IPS-NIHi11 (cell line): ENCODE measurements at regions not wholly inside any gene's neighbourhood (a gene's known extent, or its start where the extent isn't known, plus 50 kb on each side); places are given as distances from the start of the nearest gene placed in this dataset.
"Not testable (repeated sequence)": the region's sequence is repeated elsewhere in the genome, so short reads cannot be mapped to it uniquely, and the experiment has no call there.

Source experiments
- DNase-seq: peaks from one replicate; pipeline ENCODE4 v3.0.0; 2012; ENCODE audit warnings: mixed read lengths, low spot score

DNA sequence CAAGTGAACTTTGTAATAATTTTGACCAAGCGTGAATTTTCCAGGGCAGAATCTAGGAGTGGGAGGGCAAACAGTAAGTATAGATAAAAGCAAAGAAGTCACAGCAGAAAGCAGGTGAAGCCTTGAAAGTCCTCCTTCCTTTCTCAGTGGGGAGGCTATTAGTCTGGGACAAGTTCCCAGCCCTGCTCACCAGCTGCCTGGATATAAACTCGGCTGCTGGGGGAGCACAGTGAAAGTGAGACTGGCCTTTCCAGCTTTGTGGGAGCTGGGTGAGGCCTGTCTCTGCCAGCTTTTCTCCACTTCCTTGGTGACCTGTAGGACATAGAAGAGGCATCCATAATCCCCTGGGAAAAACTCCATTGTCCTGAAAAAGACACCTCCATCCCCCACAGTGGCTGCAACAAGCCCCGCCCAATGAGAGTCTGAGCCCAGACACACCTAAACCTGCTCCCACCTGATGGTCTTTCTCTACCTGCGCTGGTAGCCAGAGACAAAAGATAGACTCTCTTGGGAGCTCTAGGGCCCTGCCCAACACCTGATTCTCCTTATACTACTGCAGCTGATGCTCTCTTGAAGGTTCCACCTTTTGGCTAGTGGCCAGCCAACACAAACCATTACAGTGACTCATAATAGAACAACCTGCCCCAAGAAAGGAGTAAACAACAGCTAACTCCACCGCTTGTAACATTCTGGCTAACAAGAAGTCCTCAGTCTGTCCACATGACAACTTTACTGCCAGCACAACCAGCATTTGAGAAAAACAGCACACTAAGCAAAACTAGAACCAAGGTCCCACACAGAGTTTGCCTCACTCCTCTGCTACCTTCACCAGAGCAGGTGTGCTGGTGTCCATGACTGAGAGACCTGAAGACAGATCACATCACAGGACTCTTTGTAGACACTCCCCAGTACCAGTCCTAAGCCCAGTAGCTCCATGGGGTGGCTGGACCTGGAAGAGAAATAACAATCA, 252.2 kb upstream of the SLITRK6 start:
- DNase-seq = no peak

DNA sequence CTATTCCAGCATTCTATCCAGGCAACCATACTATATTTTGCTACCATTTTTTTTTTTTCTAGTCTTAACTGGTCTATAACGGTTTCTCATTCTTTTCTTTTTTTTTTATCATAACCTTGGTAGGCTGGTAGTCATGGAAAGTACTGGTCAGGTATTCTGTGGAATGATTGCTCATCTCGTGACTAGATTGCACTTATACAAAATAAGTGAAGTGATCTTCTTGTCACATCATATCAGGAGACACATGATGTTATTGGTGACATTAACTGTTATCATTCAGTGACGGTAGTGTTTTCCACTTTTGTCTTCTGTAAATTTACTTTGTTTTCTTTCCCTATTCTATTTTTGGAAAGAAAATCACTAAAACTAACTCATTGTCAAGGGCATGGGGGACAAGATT, 239.3 kb upstream of the SLITRK6 start:
- DNase-seq = no peak

DNA sequence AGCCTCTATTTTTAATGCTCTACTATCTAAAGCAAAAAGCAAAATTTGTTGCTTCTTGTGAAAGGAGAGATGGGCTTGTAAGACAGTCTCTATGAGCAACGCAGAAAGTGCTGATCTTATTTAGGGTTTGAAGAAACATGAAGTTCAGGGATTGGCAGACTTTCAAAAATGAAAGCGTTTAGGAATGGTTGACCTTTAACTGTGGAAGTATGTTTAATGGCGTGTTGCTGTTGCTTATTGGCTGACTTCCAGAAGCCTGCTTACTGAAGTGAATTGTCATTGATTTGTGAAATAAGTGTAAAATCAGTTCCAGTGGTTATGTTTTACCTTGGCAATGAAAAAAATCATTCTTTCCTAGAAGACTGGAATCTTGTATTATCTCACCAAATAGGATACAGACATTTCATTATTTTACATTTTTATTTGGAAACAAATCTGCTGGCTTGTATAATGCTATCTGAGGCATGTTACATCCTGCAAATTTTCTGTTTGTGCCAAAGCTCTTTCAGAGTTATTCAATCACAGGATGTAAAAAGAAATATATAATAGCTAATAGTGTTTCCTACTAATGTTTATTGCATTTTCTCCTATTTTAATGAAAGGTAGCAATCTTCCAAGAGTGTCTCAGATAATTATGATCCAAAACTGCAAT, 221.3 kb upstream of the SLITRK6 start:
- peak; percentile 7 for DNase-seq

DNA sequence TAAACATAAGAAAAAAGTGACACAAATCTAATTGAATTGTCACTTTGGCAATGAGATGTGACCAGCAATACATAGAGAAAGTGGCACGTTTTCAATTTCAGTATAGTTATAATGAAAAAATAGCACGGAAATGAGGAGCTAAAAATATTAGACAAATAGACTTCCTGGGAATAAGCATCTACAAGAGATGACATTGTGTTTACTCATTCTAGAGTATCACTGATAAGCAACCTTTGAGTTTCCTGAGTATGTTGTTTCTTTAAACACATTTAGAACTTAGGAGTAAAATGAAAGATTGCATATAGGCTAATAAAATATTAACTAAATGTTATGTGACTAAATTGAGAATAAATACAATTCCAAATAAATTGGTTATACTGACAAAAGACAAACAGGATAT, 207.1 kb upstream of the SLITRK6 start:
- DNase-seq = no peak

DNA sequence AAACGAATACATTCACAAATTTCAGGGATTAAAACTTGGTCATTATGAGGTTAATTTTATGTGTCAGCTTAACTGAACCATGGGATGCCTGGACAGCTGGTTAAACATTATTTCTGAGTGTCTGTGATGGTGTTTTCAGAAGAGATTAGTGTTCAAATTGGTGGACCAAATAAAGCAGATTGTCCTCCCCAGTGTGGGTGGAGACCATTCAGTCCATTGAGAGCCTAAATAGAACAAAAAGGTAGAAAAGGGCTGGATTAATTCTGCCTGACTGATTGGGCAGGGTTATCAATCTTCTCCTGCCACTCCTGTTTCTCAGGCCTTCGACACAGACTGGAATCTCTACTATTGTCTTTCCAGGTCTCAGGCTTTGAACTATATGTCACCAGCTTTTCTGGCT, 203.8 kb upstream of the SLITRK6 start:
- peak; percentile 5 for DNase-seq

DNA sequence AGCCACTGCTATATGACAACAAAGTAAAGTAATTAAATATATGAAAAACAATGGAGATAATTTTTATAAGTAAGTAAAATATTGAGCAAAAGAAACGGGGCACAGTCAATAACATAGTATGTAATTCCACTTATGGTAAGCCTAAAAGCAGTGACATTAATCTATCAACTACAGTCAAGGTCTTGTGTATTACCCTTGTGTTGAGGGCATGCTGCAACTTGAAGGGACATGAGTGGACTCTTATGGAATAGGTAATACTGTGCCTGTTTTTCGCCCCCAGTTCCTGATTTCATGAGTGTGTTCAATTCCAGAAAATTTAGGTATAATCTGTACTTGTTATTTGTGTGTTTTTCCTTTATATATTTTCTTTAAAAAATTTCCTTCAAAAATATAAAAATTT, 201.3 kb upstream of the SLITRK6 start:
- DNase-seq = no peak

DNA sequence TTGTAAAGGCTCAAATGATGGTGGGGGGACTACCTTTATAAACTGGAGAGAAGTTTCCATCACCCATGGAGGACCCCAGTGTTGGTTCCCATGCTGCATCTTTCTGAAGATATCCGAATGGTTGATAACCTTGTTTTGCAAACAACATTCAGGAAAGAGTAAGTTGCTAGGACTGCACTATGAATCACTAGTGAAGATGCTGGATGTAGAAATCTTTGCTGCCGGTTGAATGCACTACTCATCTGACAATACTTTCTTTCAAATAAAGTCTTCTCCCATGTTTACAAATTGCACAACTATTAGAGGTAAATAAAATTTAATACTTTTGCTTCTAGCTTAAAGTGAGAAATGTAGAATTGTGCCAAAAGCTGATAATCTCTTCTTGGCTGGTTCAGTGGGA, 198.4 kb upstream of the SLITRK6 start:
- DNase-seq = no peak

DNA sequence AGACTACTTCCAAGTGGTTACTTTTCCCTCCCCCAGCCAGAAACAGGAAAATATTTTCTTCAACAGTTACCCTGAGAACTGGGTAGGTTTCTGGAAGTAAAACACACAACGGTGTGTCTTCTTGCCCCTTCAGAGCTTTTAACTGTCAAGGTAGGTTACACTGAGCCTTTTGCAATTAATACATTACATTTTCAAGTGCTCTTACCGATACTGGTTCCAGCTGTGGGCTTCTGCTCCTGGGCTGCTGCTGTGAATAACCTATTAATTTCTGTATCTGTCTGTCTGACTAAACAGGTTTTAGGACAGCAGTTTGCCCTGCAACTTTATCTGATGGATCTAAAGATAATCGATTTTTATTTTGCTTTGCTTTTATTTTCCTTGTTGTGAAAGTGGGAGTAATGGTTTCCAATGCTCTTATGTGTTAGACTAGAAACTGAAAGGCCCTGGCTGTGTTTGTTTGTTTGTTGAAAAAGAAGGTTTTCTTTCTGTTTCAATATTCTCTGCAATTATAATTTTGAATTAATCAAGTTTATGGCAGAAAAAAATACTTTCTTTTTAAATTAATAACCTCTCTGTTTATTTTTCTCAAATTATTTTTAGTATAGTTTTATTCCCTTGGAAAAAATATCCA, 196.7 kb upstream of the SLITRK6 start:
- no peak for DNase-seq

DNA sequence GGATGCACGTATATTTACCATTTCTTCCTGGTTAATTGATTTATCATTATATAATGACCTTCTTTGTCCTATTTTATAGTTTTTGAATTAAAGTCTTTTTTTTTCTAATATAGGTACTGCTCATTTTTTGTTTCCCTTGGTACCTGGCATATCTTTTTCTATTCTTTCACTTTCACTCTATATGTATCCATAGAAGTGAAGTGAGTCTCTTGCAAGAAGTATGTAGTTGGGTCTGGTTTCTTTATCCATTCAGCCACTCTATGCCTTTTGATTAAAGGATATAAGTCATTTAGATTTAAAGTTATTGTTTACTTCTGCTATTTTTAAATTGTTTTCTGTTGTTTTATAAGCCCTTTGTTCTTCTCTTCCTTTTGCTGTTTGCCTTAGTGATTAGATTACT, 194.3 kb upstream of the SLITRK6 start:
- no peak for DNase-seq

DNA sequence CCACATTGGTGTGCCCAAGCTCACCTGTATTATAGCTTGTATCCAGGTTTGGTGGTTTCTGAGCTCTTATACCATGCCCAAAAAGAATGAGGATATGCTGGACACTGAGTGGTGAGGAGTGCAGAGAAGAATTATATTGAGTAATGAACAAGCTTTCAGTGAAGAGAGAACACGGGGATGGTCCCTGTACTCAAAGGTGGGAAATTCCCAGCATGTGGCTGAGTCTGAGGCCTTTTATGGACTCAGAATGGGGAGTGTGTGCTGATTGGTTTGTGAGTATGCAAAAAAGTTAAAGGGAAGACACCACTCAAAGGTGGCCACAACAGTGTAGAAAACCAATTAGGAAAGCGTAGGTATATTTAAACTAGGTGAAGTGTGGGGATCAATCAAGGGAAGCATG, 191.2 kb upstream of the SLITRK6 start:
- no peak for DNase-seq

DNA sequence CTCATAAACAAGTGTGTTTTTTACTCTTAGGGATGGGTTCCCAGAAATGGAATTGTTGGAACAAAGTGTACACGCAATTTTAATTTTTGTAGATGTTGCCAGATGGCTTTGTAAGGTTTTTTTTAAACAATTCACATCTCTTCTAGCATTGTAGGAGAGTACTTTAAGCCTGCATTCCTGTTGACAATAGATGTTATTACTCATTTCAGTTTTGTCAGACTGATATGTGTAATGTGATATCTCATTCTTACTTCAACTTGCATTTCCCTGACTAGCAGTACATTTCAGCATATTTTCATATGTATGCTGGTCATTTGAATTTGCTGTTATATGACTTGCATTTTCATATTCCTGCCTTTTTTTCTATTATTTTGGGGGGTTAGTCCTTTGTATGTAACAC, 186.6 kb upstream of the SLITRK6 start:
- DNase-seq = no peak

DNA sequence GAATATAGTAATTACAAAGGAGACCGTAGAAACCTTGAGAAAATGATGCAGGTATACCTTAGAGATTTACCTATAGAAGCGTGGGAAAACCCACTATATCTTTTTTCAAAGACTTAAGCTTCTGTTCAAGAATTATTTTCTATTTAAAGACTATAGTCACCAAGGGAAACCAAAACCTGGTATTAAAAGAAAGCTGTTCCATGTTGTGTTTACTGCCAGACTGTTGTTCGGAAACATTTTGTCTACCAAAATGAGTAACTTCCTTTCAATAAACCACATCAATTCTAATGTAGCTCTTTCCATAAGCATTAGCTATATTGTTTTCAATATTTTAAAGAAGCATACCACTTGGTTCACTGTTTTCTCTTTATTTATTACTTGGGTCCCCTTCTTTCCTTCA, 182.9 kb upstream of the SLITRK6 start:
- no peak for DNase-seq

DNA sequence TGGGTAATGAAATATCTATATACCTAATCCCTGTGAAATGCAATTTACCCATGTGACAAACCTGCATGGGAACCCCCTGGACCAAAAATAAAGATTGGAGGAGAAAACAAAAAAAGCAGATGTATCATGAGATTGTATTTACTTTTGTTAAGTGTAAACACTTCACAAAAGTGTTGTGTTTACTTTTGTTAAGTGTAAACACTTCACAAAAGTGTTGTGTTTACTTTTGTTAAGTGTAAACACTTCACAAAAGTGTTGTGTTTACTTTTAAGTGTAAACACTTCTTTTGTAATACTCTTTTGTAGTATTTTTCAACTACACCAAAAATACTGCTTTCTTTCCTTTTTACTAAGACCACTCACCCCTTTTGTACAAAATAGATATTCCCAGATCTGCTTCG, 181.2 kb upstream of the SLITRK6 start:
- not testable (repeated sequence) for DNase-seq

DNA sequence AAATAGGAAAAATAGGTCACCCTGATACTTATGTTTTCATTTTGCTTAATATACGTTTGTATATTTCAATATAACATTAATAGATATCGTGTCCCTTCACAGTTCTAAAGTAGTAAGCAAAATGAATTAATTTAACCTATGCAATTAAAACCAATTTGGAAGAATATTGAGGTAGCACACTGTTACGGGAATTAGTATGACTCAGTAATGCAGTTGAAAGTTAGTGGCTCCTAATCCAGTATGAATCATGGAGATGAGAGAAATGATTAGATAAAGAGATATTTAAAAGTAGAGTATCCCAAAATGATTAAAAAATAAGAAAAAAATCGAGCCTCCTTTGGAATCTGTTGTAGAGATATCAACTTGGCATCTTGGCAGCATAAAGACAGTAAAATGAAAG, 177.0 kb upstream of the SLITRK6 start:
- no peak for DNase-seq

DNA sequence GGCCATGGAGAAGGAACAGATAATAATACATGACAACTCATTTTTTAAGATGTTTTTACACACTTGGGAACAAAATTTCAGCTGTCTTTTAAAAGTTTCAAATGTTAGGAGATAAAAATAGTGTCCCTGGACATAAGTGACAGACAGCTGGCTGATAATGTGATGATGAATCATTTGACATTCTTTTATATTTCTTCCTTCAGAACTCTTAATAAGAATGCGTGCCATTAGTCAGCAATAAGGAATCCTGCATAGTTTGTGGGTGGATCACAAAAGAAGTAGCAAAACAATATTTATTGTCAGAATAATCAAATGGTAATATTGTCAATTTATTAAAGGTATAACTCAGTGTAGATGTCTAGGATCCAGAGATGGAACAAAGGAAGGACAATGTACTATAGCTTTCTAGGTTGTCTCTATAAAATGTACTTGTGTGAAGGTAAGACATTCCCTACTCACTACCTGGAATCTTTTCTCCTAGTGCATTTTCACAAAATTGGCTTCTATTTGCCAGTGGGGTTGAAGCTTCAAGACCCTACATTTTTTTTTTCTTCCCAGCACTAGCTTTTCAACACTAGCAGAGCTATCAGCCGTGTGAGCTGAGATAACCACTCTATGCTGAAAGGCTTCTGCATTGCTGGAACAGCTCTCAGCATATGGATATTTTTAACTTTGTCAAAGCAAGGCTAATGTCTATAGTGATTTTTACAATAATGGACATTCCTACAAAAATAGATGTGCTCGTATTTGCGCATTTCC, 175.6 kb upstream of the SLITRK6 start:
- no peak for DNase-seq

DNA sequence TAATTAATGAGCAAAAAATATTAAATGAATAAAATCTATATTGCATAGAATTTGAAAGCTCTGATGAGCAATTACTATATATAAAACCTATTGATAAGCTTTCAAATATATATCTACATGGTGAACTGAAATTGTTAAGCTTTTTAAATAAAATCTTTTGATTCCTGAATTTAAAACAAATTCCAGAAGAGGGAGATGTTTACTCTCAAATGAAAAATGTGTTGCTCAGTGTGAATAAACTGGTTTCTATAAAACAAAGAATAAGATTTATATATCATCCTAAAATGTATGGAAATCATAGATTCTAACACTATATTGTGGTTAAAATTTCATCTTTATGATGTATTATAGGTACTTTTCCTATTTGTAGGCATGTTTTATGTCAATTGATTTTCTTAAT, 171.5 kb upstream of the SLITRK6 start:
- DNase-seq = no peak

DNA sequence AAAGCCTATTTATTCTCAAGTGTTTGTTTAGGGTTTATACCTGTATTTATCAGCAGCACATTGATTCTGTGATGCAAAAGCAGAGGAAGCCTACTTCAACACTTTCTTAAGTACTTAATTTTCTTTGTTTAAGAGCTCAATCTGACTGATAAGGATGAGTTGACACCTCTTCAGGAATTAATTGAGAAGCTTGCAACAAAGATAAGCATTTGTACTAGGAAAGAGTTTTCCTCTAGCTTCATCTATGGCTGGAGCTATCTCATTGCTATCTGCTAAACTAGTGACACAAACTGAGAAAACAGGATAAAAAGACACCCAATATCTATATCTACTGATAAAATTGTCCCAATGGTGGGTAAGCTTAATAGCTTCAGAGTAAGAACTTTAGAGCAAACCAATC, 170.1 kb upstream of the SLITRK6 start:
- DNase-seq = no peak

DNA sequence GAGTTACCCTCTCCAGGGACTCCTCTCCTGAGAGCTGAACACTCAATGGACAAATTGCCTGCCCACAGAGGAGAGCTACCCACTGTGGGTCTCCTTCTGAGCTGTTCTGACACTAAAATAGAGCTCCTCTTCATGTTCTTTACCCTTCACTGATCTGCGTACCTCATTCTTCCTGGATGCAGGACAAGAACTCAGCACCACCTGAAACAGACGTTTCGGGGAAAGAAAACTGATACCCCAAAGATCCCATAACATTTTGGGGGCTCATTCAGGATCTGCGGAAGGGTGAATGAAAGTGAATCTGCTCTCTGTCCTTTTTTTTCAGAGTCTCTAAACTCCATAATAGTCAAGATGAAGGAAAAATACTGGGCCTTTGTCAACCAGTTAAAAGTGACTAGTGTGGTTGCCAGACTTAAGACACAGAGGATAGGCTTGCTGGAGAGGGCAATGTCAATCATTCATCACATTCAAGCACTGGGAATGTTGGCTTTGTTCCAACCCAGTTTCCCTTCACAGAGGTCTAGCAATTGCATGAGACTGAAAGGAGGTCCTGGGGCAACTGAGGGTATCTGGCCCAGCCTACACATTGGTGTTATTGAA, 136.7 kb upstream of the SLITRK6 start:
- no peak for DNase-seq

DNA sequence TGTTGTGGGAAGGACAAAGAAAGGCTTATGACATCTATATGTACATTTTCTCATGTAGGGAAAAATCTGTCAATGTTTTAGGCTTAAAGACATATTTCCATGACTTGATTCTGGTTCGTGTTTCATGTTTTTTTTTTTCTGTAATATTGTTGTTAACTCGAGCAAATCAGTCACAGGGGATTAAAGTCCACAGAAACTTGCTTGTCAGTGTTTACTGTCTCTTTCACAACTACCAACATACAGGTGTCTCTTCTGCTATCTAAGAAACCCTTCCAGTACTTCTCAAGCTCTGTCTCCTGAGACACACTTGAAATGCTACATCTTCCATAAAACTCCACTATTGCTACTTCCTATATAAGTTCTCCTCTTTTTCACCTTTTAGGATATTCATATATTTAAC, 130.9 kb upstream of the SLITRK6 start:
- no peak for DNase-seq

DNA sequence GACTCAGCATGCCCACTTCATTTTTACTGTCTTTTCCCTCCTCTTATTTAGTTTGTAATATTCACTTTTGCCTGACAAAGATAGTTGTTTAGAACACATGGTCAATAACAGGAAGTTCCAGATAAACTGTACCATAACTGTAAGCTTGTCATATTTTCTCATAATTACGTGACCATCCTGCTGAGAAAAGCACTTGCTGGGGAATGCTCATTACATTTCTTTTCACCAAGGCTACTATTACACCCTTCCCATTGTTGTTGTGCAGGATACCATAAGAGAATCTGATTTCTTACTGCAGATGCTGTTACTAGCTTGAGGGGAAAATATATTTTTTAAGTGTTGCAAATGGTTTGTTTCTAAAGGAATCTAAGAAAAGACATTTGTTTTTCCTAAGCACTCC, 111.7 kb upstream of the SLITRK6 start:
- DNase-seq = no peak

DNA sequence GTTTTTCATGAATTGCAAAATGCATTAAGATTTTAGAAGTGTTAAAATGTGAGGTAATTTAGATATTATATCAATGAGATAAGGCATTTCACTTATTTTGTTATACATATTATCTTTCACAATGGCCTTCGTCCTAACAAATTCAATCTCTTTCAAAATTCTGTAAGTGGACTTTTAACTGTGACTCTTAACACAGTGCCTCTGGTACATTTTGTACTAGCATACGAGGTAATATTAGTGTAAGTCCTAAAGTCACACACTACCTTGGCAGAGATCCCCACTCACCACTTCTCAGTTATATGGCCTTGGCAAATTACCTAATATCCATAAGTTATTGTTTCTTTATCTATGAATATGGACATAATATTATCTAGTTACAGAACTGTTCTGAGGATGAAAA, 101.3 kb upstream of the SLITRK6 start:
- no peak for DNase-seq
